GM12878 (cell line): ENCODE measurements at regions not wholly inside any gene's neighbourhood (a gene's known extent, or its start where the extent isn't known, plus 50 kb on each side); places are given as distances from the start of the nearest gene placed in this dataset.

Experiments
- ATAC-seq: fragments of 200-7000 bp; cut with Tn5 transposase; 3 replicates; pipeline ENCODE4 v1.9.1; 2020; ENCODE audit warnings: mild to moderate bottlenecking, moderate library complexity
- BruUV-seq: library from RNA; stranded (reverse); fragments of 400-500 nt; replicated peaks from 2 replicates; lab custom pipeline; 2021; lab: Mats Ljungman, UMichigan
- CTCF ChIA-PET: fragments of 300-600 bp; sonication (Branson Sonifier 250); formaldehyde crosslinking; extraction: SDS; loops from one replicate; lab custom pipeline; 2021; ENCODE audit warnings: inconsistent platforms; lab: Yijun Ruan, JAX
- POLR2A ChIA-PET: fragments of 350-600 bp; formaldehyde crosslinking; extraction: SDS; loops from one replicate; lab custom pipeline; 2021; ENCODE audit warnings: inconsistent platforms; lab: Charles Lee
- RAD21 ChIA-PET: fragments of 300-600 bp; sonication (Branson Sonifier 250); formaldehyde crosslinking; loops from one replicate; lab custom pipeline; 2023; ENCODE audit warnings: antibody characterized with exemption; ENCODE audit not compliant: unreplicated experiment; lab: Charles Lee
- SMC1A ChIA-PET: fragments of 300-600 bp; sonication (Branson Sonifier 250); formaldehyde crosslinking; loops from one replicate; lab custom pipeline; 2023; ENCODE audit not compliant: unreplicated experiment, uncharacterized antibody; lab: Charles Lee
- DNase-seq: peaks from one replicate; pipeline ENCODE4 v3.0.0-alpha.2; 2011; ENCODE audit warnings: low read depth, low spot score
- FAIRE-seq: peaks from 3 replicates; lab custom pipeline; 2011; peaks lifted over from hg19 to GRCh38; lab: Jason Lieb, UNC
- H2AFZ ChIP-seq: 2 replicates; pipeline ENCODE4 v1.6.0; 2011; ENCODE audit warnings: low read depth, low read length, control low read depth; ENCODE audit not compliant: control insufficient read depth
- H3K27ac ChIP-seq: 2 replicates; pipeline ENCODE4 v1.5.1; 2011; ENCODE audit warnings: control low read depth; ENCODE audit not compliant: control insufficient read depth, insufficient read depth
- H3K27me3 ChIP-seq, 2 experiments: replicated peaks in 1 of 2; 2 replicates each; pipeline versions ENCODE4 v1.6.0 to v1.6.1; 2011; ENCODE audit warnings: low read length in 1 of 2; ENCODE audit not compliant: control insufficient read depth in 2 of 2, insufficient read depth in 2 of 2
- H3K36me3 ChIP-seq, 2 experiments: 2 replicates each; pipeline ENCODE4 v1.5.1; 2011; ENCODE audit warnings: low read length in 1 of 2; ENCODE audit not compliant: control insufficient read depth in 2 of 2, insufficient read depth in 2 of 2
- H3K4me1 ChIP-seq: 2 replicates; pipeline ENCODE4 v1.6.1; 2011; ENCODE audit warnings: mild to moderate bottlenecking, low read length, moderate library complexity, mixed read lengths; ENCODE audit not compliant: control insufficient read depth, insufficient read depth
- H3K4me2 ChIP-seq: 2 replicates; pipeline ENCODE4 v1.6.0; 2011; ENCODE audit warnings: control low read depth; ENCODE audit not compliant: control insufficient read depth, insufficient read depth
- H3K4me3 ChIP-seq: fragments of 200-600 bp; sonication (generic); 2 replicates; pipeline ENCODE4 v1.5.1; 2016
- H3K79me2 ChIP-seq: 2 replicates; pipeline ENCODE4 v1.6.0; 2011; ENCODE audit warnings: low read length; ENCODE audit not compliant: control insufficient read depth, insufficient read depth
- H3K9ac ChIP-seq: 2 replicates; pipeline ENCODE4 v1.8.0; 2011; ENCODE audit warnings: low read length, control low read depth, mixed read lengths; ENCODE audit not compliant: control insufficient read depth, insufficient read depth
- H3K9me3 ChIP-seq: replicated peaks from 3 replicates; pipeline ENCODE4 v1.5.1; 2011; ENCODE audit warnings: mild to moderate bottlenecking, low read length; ENCODE audit not compliant: control insufficient read depth, insufficient read depth
- H4K20me1 ChIP-seq: 2 replicates; pipeline ENCODE4 v1.6.0; 2011; ENCODE audit not compliant: control insufficient read depth, insufficient read depth
- ATF7 ChIP-seq: fragments of 450-650 bp; IDR thresholded peaks from 2 replicates; pipeline ENCODE4 v1.6.1; 2016; ENCODE audit warnings: low read depth, mild to moderate bottlenecking
- CHD1 ChIP-seq: IDR thresholded peaks from 2 replicates; pipeline ENCODE4 v1.6.1; 2012; ENCODE audit warnings: low read depth, low read length, improper control_type of control experiment
- E4F1 ChIP-seq: fragments of 450-650 bp; IDR thresholded peaks from 2 replicates; pipeline ENCODE4 v1.6.1; 2018; ENCODE audit warnings: borderline replicate concordance, mild to moderate bottlenecking; ENCODE audit not compliant: partially characterized antibody
- ETV6 ChIP-seq, 2 experiments: fragments of 450-650 bp in 1 of 2; IDR thresholded peaks in 1 of 2; conservative IDR thresholded peaks in 1 of 2; 2 replicates each; pipeline ENCODE4 v1.6.1; 2014; ENCODE audit warnings: antibody characterized with exemption in 1 of 2, borderline replicate concordance in 1 of 2, low read depth in 1 of 2, mild to moderate bottlenecking in 1 of 2, moderate library complexity in 1 of 2
- HDAC6 ChIP-seq: fragments of 200-600 bp; sonication (generic); IDR thresholded peaks from one replicate; pipeline ENCODE4 v1.8.0; 2017; ENCODE audit warnings: antibody characterized with exemption; ENCODE audit not compliant: unreplicated experiment
- HSF1 ChIP-seq: fragments of 150-350 bp; IDR thresholded peaks from 2 replicates; pipeline ENCODE4 v1.6.1; 2014; ENCODE audit warnings: mild to moderate bottlenecking, low read depth, low read length
- NKRF ChIP-seq: fragments of 450-650 bp; conservative IDR thresholded peaks from 2 replicates; pipeline ENCODE4 v1.6.1; 2017; ENCODE audit warnings: mild to moderate bottlenecking, moderate library complexity
- RELB ChIP-seq: fragments of 450-650 bp; IDR thresholded peaks from 2 replicates; pipeline ENCODE4 v1.6.1; 2017; ENCODE audit warnings: low read depth, mild to moderate bottlenecking, moderate library complexity
- SREBF1 ChIP-seq: IDR thresholded peaks from 2 replicates; pipeline ENCODE4 v1.6.1; 2012; ENCODE audit warnings: mild to moderate bottlenecking, low read length
- SREBF2 ChIP-seq: IDR thresholded peaks from 2 replicates; pipeline ENCODE4 v1.6.1; 2012; ENCODE audit warnings: mild to moderate bottlenecking, low read length
- TAF1 ChIP-seq: IDR thresholded peaks from 2 replicates; pipeline ENCODE4 v1.6.1; 2011; ENCODE audit warnings: mild to moderate bottlenecking, low read depth, low read length, borderline replicate concordance
- WGBS: methylation state at CpG from one replicate; pipeline ENCODE4 v1.1.6; 2016; ENCODE audit warnings: low lambda C conversion rate; ENCODE audit not compliant: insufficient replicate concordance, insufficient coverage; ENCODE audit errors: missing lambda C conversion rate; 5-methylcytosine and 5-hydroxymethylcytosine counted together
- in situ Hi-C: fragments of 300-500 bp; cut with MboI; formaldehyde crosslinking; loops from 9 replicates; pipeline ENCODE4 v1.14.3; 2018; ENCODE audit warnings: mixed read lengths
- intact Hi-C: fragments of 100-400 bp; cut with micrococcal nuclease; formaldehyde crosslinking; loops from one replicate; pipeline ENCODE4 v1.14.2; 2022; ENCODE audit not compliant: unreplicated experiment

GRCh38 chr9:107592424-107592823, 102.9 kb upstream of the KLF4 start:
- DNase-seq (no peak), ATAC-seq (no peak), FAIRE-seq (no peak)
- Histone ChIP-seq H3K9ac (no peak overlapping the region), H3K36me3 (no peaks in the 10 kb centered on the region), H3K79me2 (no peaks in the 10 kb centered on the region), H3K4me1 (no peaks in the 10 kb centered on the region), H3K9me3 (no peaks in the 10 kb centered on the region), H4K20me1 (no peaks in the 10 kb centered on the region), H3K27ac (no peak overlapping the region), H3K27me3 (peaks cover 0 to 2% of the 10 kb centered on the region in 2 experiments; a peak in 1 of 4 replicates), H3K4me3 (no peak overlapping the region), H2AFZ (no peak overlapping the region), H3K4me2 (no peak overlapping the region)
- POLR2A ChIA-PET = no interaction called here
- in situ Hi-C loops = no loop called here
- BruUV-seq = no TSS peak
- CTCF ChIA-PET = no interaction called here
- TF ChIP-seq HDAC6 (no peak), SREBF1 (no peak), TAF1 (no peak), ETV6 (conservative IDR thresholded peaks at IDR 0.05 in 1 of 2, IDR thresholded peaks at IDR 0.05 in 1 of 2; ENCODE audit: borderline replicate concordance in 1 of 2, low read depth in 1 of 2) (no peak), SREBF2 (no peak), NKRF (no peak), E4F1 (no peak), ATF7 (no peak), CHD1 (no peak), HSF1 (no peak), RELB (no peak)
- WGBS = 22% methylated on average over 7 of the region's 7 CpGs
- SMC1A ChIA-PET = interaction anchor here (0.7 kb wide), 1 partner anchor 604 kb away, joined by 3 read pairs; no protein-coding TSS in a partner anchor
- intact Hi-C loops = no loop called here
- RAD21 ChIA-PET = no interaction called here
